HG03097 (cell line): ENCODE measurements at regions not wholly inside any gene's neighbourhood (a gene's known extent, or its start where the extent isn't known, plus 50 kb on each side); places are given as distances from the start of the nearest gene placed in this dataset.

ENCODE experiments used
- ATAC-seq: cut with Tn5 transposase; IDR thresholded peaks from one replicate; pipeline ENCODE4 v1.9.1; 2021; ENCODE audit not compliant: unreplicated experiment, low FRiP score

- ATAC-seq = no peak
Measured at GRCh38 chr2:157174321-157174720, 83.2 kb upstream of the GALNT5 start.

- ATAC-seq = no peak
Measured at GRCh38 chr2:157176602-157177001, 80.9 kb upstream of the GALNT5 start.

GRCh38 chr2:157178874-157179273, 78.6 kb upstream of the GALNT5 start:
- ATAC-seq = no peak

- no peak for ATAC-seq
Measured at GRCh38 chr2:157179324-157180105, 78.0 kb upstream of the GALNT5 start.

- no peak for ATAC-seq
Measured at GRCh38 chr2:157180359-157180758, 77.1 kb upstream of the GALNT5 start.

- no peak for ATAC-seq
Measured at GRCh38 chr2:157181234-157181633, 76.3 kb upstream of the GALNT5 start.

GRCh38 chr2:157182204-157182709, 75.2 kb upstream of the GALNT5 start:
- no peak for ATAC-seq

GRCh38 chr2:157182834-157183396, 74.6 kb upstream of the GALNT5 start:
- no peak for ATAC-seq

GRCh38 chr2:157184161-157184895, 73.2 kb upstream of the GALNT5 start:
- ATAC-seq = no peak

- no peak for ATAC-seq
Measured at GRCh38 chr2:157185476-157186227, 71.9 kb upstream of the GALNT5 start.

- no peak for ATAC-seq
Measured at GRCh38 chr2:157190151-157190550, 67.4 kb upstream of the GALNT5 start.

GRCh38 chr2:157191186-157191585, 66.3 kb upstream of the GALNT5 start:
- ATAC-seq = no peak

- peak; percentile 85 for ATAC-seq
Measured at GRCh38 chr2:157192445-157193423, 64.8 kb upstream of the GALNT5 start.

- no peak for ATAC-seq
Measured at GRCh38 chr2:157193461-157193860, 64.0 kb upstream of the GALNT5 start.

GRCh38 chr2:157194097-157194688, 63.3 kb upstream of the GALNT5 start:
- ATAC-seq = peak; percentile 73

GRCh38 chr2:157194844-157195243, 62.7 kb upstream of the GALNT5 start:
- no peak for ATAC-seq

GRCh38 chr2:157196956-157197355, 60.5 kb upstream of the GALNT5 start:
- ATAC-seq = no peak

- ATAC-seq = no peak
Measured at GRCh38 chr2:157197848-157198247, 59.7 kb upstream of the GALNT5 start.

- no peak for ATAC-seq
Measured at GRCh38 chr2:157203651-157204050, 53.9 kb upstream of the GALNT5 start.
